Fibroblast of the aortic adventitia (primary cell): ENCODE measurements at regions not wholly inside any gene's neighbourhood (a gene's known extent, or its start where the extent isn't known, plus 50 kb on each side); places are given as distances from the start of the nearest gene placed in this dataset.

Experiments used
- DNase-seq: peaks from one replicate; pipeline ENCODE4 v3.0.0-alpha.2; 2010; ENCODE audit warnings: low read depth
- H3K4me3 ChIP-seq: 2 replicates; pipeline ENCODE4 v1.5.1; 2011; ENCODE audit warnings: low read depth, mild to moderate bottlenecking, control low read depth, low read length, moderate library complexity
- CTCF ChIP-seq: IDR thresholded peaks from 2 replicates; pipeline ENCODE4 v1.5.1; 2011; ENCODE audit warnings: mild to moderate bottlenecking, low read length, control low read depth, inconsistent platforms; ENCODE audit not compliant: insufficient read depth

DNA sequence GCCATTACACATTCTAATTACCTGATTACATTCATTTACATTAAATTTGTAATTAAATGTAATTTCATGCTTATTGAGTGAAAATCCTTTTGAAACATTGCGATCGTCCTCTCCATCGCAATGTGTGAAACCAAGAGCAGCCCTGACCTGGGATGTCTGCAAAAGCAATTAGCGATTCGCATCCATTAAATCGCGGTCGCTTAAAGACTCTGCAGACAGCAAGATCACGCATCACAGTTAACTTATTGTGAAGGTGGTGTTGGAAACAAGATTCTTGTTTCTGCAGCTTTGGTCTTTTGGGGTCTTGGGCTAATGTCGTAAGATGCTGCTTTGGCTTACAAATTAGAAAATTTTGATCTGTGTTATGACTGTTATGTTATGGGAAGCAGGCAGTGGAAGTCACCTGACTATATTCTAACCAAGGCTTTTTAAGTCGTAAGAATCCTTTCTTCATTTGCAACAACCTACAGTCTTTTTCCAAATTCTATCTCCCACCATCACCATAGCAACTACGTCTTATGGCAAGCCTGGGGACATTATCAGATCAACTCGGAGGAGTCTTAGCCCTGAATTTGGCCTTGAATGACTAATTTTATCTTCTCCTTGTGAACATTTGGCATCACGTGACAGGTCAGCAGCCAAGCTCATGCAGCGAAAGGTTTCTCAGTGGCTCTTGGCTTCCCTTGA is 142.8 kb upstream of the SOX1 start:
- no peak for DNase-seq
- H3K4me3 ChIP-seq = no peak overlapping the region
- no peak for TF ChIP-seq CTCF

DNA sequence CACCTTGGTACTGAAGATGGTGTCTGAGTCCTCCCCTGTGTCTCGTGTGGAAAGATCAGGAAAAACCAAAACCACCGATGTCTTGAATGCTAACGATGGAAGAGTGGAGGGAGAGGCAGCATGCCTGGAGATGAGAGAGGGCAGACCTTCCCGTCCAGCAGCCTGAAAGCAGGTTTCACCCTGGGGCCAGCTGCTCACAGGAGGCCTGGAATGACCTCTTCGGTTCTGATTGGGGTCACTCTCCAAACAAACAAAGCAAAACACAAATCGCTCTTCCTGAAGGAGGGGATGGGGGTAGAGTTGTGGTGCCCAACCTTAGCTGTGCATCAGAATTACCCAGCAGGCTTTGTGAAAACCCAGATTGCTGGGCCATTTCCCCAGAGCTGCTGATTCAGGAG is 142.3 kb upstream of the SOX1 start:
- DNase-seq = no peak
- H3K4me3 ChIP-seq = no peak overlapping the region
- TF ChIP-seq CTCF = no peak

DNA sequence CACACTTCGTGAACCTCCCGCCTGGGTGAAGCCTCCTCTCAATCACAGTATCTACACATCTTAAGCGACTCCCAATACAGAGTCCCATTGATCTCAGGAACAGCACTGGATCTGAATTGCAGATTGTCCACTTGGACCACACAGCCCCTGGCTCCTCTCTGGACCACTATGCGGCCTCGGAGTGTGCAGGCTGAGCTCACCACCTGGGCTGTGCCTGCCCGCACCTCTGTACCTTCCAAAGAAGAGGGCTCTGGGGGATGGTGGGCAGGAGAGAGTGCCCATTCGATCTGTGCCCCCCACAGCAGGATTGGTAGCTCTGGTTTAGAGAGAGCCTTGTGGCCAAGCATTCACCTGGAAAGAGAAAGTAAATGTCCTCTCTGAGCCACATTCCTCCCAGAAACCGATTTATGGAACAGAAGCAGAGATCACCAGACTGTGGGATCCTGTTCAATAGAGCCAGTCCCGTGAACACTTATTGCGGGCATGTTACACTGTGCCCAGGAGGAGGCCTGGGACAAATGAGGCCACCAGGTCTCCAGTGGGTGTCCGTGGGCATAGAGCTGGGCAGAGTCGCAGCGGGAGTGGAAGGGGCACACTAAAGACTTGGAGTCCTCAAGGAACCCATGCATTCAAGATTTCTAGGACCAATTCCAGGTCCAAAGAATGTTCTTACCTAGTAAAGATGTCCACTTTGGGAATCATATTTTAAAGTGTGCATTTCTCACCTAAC is 141.6 kb upstream of the SOX1 start:
- TF ChIP-seq CTCF = no peak
- no peak overlapping the region for H3K4me3 ChIP-seq
- DNase-seq = no peak

- no peak for TF ChIP-seq CTCF
- DNase-seq = no peak
- no peak overlapping the region for H3K4me3 ChIP-seq
Measured at GRCh38 chr13:111926501-111927180, 140.3 kb upstream of the SOX1 start.

DNA sequence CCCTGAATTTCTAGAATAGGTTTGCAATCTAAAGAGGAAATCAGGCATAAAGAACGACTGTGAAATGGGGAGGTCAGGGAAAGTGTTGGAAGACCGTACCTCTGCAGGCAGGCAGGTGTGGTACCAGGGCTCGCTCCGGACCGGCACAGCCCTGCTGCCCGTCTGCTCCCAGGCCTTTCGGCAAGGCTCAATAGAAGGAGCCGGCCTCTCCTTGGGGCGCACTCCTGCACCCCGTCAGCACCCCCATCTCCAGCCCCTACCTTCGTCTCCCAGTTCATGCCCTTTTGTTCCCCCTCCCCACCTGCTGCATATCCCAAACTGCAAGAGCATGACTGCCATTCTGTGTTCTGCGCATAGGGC is 139.8 kb upstream of the SOX1 start:
- no peak overlapping the region for H3K4me3 ChIP-seq
- no peak for TF ChIP-seq CTCF
- DNase-seq = no peak

- TF ChIP-seq CTCF = no peak
- DNase-seq = no peak
- no peak overlapping the region for H3K4me3 ChIP-seq
Measured at GRCh38 chr13:111929036-111929616, 137.8 kb upstream of the SOX1 start.
